HepG2 (cell line): ENCODE measurements at regions not wholly inside any gene's neighbourhood (a gene's known extent, or its start where the extent isn't known, plus 50 kb on each side); places are given as distances from the start of the nearest gene placed in this dataset.

Source experiments
- CC2D1A ChIP-seq: sonication (generic); formaldehyde crosslinking; IDR thresholded peaks from 2 replicates; pipeline ENCODE4 v1.8.1; 2023; ENCODE audit warnings: mild to moderate bottlenecking, missing genetic modification reagents
- CHD4 ChIP-seq: fragments of 200-600 bp; sonication (generic); IDR thresholded peaks from 2 replicates; pipeline ENCODE4 v1.7.0; 2017; ENCODE audit warnings: mild to moderate bottlenecking, low read length, borderline replicate concordance
- SMAD3 ChIP-seq: sonication (generic); formaldehyde crosslinking; IDR thresholded peaks from 2 replicates; pipeline ENCODE4 v1.4.0; 2020; ENCODE audit warnings: missing genetic modification reagents
- TBP ChIP-seq: sonication (generic); formaldehyde crosslinking; IDR thresholded peaks from 2 replicates; pipeline ENCODE4 v1.5.0; 2020; ENCODE audit warnings: missing genetic modification reagents
- ZNF775 ChIP-seq: sonication (generic); formaldehyde crosslinking; IDR thresholded peaks from 2 replicates; pipeline ENCODE4 v1.4.0; 2020; ENCODE audit warnings: missing genetic modification reagents, mild to moderate bottlenecking, moderate library complexity, borderline replicate concordance

DNA sequence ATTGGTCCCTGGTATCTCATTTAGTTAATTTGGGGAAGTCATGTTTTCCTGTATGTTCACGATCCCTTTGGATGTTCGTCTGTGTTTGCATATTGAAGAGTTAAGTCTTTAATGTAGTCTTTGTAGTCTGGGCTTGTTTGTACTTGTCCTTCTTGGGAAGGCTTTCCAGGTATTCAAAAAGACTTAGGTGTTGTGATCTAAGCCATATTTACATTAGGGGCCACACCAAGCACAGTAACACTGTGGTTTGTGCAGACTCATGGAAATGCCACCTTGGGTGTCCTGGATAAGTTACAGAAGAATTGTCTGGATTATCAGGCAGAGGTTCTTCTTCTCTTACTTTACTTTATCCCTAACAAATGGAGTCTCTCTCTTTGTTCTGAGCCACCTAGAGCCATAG is 380.3 kb downstream of the CCER1 start:
- TF ChIP-seq ZNF775: no peak
- no peak for TF ChIP-seq SMAD3 (CRISPR knock-in tag)
- TF ChIP-seq TBP (CRISPR knock-in tag): no peak
- no peak for TF ChIP-seq CHD4
- TF ChIP-seq CC2D1A (CRISPR knock-in tag): no peak
